Lower leg skin (tissue), 3 donors: ENCODE measurements at regions not wholly inside any gene's neighbourhood (a gene's known extent, or its start where the extent isn't known, plus 50 kb on each side); places are given as distances from the start of the nearest gene placed in this dataset.

ENCODE experiments used
- CTCF ChIP-seq, 3 donors: fragments of 450-650 bp; IDR thresholded peaks; one replicate each; pipeline ENCODE4 v1.5.1; 2016; ENCODE audit warnings: antibody characterized with exemption in 3 of 3, mild to moderate bottlenecking in 3 of 3, moderate library complexity in 2 of 3
- POLR2A ChIP-seq, 2 donors: fragments of 450-650 bp; IDR thresholded peaks; one replicate each; pipeline ENCODE4 v1.6.1; 2016 to 2017; ENCODE audit warnings: antibody characterized with exemption in 2 of 2, mild to moderate bottlenecking in 1 of 2, moderate library complexity in 1 of 2

- TF ChIP-seq CTCF (IDR thresholded peaks at IDR 0.05) (no peak), POLR2A (IDR thresholded peaks at IDR 0.05) (no peak)
These were observed 231.4 kb downstream of the GJA1 start for GRCh38 chr6:121666814-121667213.
